ENCODE measurements at regions not wholly inside any gene's neighbourhood (a gene's known extent, or its start where the extent isn't known, plus 50 kb on each side); places are given as distances from the start of the nearest gene placed in this dataset.
"Not testable (repeated sequence)": the region's sequence is repeated elsewhere in the genome, so short reads cannot be mapped to it uniquely, and the experiment has no call there.

GRCh38 chr10:113470372-113471240 lies 82.2 kb upstream of the HABP2 start:
- no peak for DNase-seq (ENCODE audit: low spot score)

GRCh38 chr10:113471241-113471996 lies 81.4 kb upstream of the HABP2 start:
- DNase-seq (ENCODE audit: low spot score) = no peak

- DNase-seq (ENCODE audit: low spot score) = no peak
Measured at GRCh38 chr10:113473011-113473410, 79.8 kb upstream of the HABP2 start.

GRCh38 chr10:113473851-113474250 lies 79.0 kb upstream of the HABP2 start:
- no peak for DNase-seq (ENCODE audit: low spot score)

- DNase-seq (ENCODE audit: low spot score) = no peak
Measured at GRCh38 chr10:113474752-113475151, 78.1 kb upstream of the HABP2 start.

- peak; percentile 19 for DNase-seq (ENCODE audit: low spot score)
Measured at GRCh38 chr10:113475381-113475807, 77.5 kb upstream of the HABP2 start.

GRCh38 chr10:113476191-113476590 lies 76.7 kb upstream of the HABP2 start:
- DNase-seq (ENCODE audit: low spot score) = no peak

- DNase-seq (ENCODE audit: low spot score) = no peak
Measured at GRCh38 chr10:113476673-113477072, 76.2 kb upstream of the HABP2 start.

- no peak for DNase-seq (ENCODE audit: low spot score)
Measured at GRCh38 chr10:113477451-113477850, 75.4 kb upstream of the HABP2 start.

GRCh38 chr10:113479346-113480080 lies 73.3 kb upstream of the HABP2 start:
- no peak for DNase-seq (ENCODE audit: low spot score)

GRCh38 chr10:113480081-113480360 lies 72.8 kb upstream of the HABP2 start:
- no peak for DNase-seq (ENCODE audit: low spot score)

GRCh38 chr10:113480851-113481502 lies 71.9 kb upstream of the HABP2 start:
- no peak for DNase-seq (ENCODE audit: low spot score)

GRCh38 chr10:113484487-113484886 lies 68.4 kb upstream of the HABP2 start:
- no peak for DNase-seq (ENCODE audit: low spot score)

- DNase-seq (ENCODE audit: low spot score) = no peak
Measured at GRCh38 chr10:113485736-113486135, 67.1 kb upstream of the HABP2 start.

GRCh38 chr10:113486531-113486930 lies 66.3 kb upstream of the HABP2 start:
- no peak for DNase-seq (ENCODE audit: low spot score)

GRCh38 chr10:113487154-113487553 lies 65.7 kb upstream of the HABP2 start:
- no peak for DNase-seq (ENCODE audit: low spot score)

GRCh38 chr10:113488186-113488585 lies 64.7 kb upstream of the HABP2 start:
- no peak for DNase-seq (ENCODE audit: low spot score)

GRCh38 chr10:113489522-113489921 lies 63.3 kb upstream of the HABP2 start:
- DNase-seq (ENCODE audit: low spot score) = not testable (repeated sequence)

GRCh38 chr10:113491967-113492565 lies 60.8 kb upstream of the HABP2 start:
- no peak for DNase-seq (ENCODE audit: low spot score)

GRCh38 chr10:113493195-113493594 lies 59.7 kb upstream of the HABP2 start:
- no peak for DNase-seq (ENCODE audit: low spot score)

- peak; percentile 49 for DNase-seq (ENCODE audit: low spot score)
Measured at GRCh38 chr10:113493882-113494301, 59.0 kb upstream of the HABP2 start.

- DNase-seq (ENCODE audit: low spot score) = no peak
Measured at GRCh38 chr10:113494761-113495160, 58.1 kb upstream of the HABP2 start.

Measured in LoVo (cell line).